ENCODE measurements at regions not wholly inside any gene's neighbourhood (a gene's known extent, or its start where the extent isn't known, plus 50 kb on each side); places are given as distances from the start of the nearest gene placed in this dataset.
A peak's percentile ranks its signal among the peaks of the same experiment; 100 is the strongest.

GRCh38 chr11:8800520-8801110 is 110.4 kb upstream of the AKIP1 start:
- DNase-seq = no peak

- no peak for DNase-seq
Measured at GRCh38 chr11:8801121-8801520, 109.9 kb upstream of the AKIP1 start.

GRCh38 chr11:8802251-8802650 is 108.7 kb upstream of the AKIP1 start:
- no peak for DNase-seq

- DNase-seq = no peak
Measured at GRCh38 chr11:8803973-8804372, 107.0 kb upstream of the AKIP1 start.

GRCh38 chr11:8805296-8805695 is 105.7 kb upstream of the AKIP1 start:
- DNase-seq = no peak

GRCh38 chr11:8806974-8807373 is 104.0 kb upstream of the AKIP1 start:
- no peak for DNase-seq

GRCh38 chr11:8807544-8808225 is 103.3 kb upstream of the AKIP1 start:
- no peak for DNase-seq

GRCh38 chr11:8808226-8808585 is 102.8 kb upstream of the AKIP1 start:
- DNase-seq = no peak

GRCh38 chr11:8809241-8809938 is 101.6 kb upstream of the AKIP1 start:
- DNase-seq = no peak

- DNase-seq = no peak
Measured at GRCh38 chr11:8809939-8810539, 101.0 kb upstream of the AKIP1 start.

- no peak for DNase-seq
Measured at GRCh38 chr11:8810540-8811301, 100.3 kb upstream of the AKIP1 start.

GRCh38 chr11:8811571-8811970 is 99.4 kb upstream of the AKIP1 start:
- no peak for DNase-seq

GRCh38 chr11:8812438-8812837 is 98.6 kb upstream of the AKIP1 start:
- DNase-seq = peak in 1 of 2 donors; percentile 19

GRCh38 chr11:8813658-8814057 is 97.3 kb upstream of the AKIP1 start:
- peak; percentile 29 to 38 for DNase-seq

GRCh38 chr11:8814209-8814922 is 96.6 kb upstream of the AKIP1 start:
- no peak for DNase-seq

- no peak for DNase-seq
Measured at GRCh38 chr11:8814923-8815240, 96.1 kb upstream of the AKIP1 start.

GRCh38 chr11:8818421-8818820 is 92.6 kb upstream of the AKIP1 start:
- DNase-seq = no peak

GRCh38 chr11:8820401-8820800 is 90.6 kb upstream of the AKIP1 start:
- no peak for DNase-seq

- DNase-seq = no peak
Measured at GRCh38 chr11:8822469-8822868, 88.5 kb upstream of the AKIP1 start.

- no peak for DNase-seq
Measured at GRCh38 chr11:8823174-8823742, 87.7 kb upstream of the AKIP1 start.

GRCh38 chr11:8826139-8826786 is 84.7 kb upstream of the AKIP1 start:
- DNase-seq = no peak
